ENCODE measurements at regions not wholly inside any gene's neighbourhood (a gene's known extent, or its start where the extent isn't known, plus 50 kb on each side); places are given as distances from the start of the nearest gene placed in this dataset.

DNA sequence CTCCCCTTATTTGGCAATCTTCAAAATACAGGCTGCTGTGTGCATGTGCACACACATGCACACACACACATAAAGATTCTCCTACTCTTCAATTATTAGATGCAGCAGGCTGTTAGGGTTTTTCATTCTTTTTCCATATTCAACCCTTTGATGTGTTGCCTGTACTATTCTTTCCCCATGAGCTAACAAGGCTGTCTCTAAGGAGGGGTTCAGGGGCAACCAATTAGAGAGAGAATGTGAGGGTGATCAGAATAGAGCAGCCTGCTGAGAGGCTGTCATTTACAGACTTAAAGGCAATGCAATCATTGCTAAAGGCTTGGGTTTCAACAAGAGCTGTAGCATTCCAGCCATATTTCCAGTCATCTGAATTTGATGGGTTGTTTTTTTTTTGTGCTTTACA is 467.4 kb upstream of the ID4 start:
- no peak overlapping the region for H2AFZ ChIP-seq (replicated peaks; ENCODE audit: low read length, poor library complexity)
- H3K4ac ChIP-seq (ENCODE audit: low read depth, low read length), result no peak overlapping the region
- ChIA-PET POLR2A (ENCODE audit: unreplicated experiment) (no interaction called here), CTCF (no interaction called here)
- no peak for ATAC-seq (ENCODE audit: low read depth)
- no peak overlapping the region for H4K5ac ChIP-seq (ENCODE audit: low read depth, low read length)
- H2AK9ac ChIP-seq (replicated peaks; ENCODE audit: low read depth, low read length, poor library complexity), result no peak overlapping the region
- H3K79me1 ChIP-seq (ENCODE audit: low read depth in 1 of 2, low read length in 2 of 2), result no peaks in the 10 kb centered on the region
- H3K36me3 ChIP-seq (ENCODE audit: control insufficient read depth, insufficient read depth, low read length), result no peaks in the 10 kb centered on the region
- no peak overlapping the region for H3K23ac ChIP-seq (ENCODE audit: low read depth, low read length)
- no peak overlapping the region for H4K91ac ChIP-seq (ENCODE audit: insufficient read depth, low read depth, low read length)
- intact Hi-C loops (cut with micrococcal nuclease), result no loop called here
- H3K56ac ChIP-seq (ENCODE audit: extremely low read depth, insufficient read depth, low read length), result no peak overlapping the region
- no peak overlapping the region for H2AK5ac ChIP-seq (ENCODE audit: low read depth, low read length)
- no peak overlapping the region for H2BK120ac ChIP-seq (ENCODE audit: low read depth, low read length)
- no peak overlapping the region for H3K4me2 ChIP-seq (ENCODE audit: low read depth, low read length)
- H3K9me1 ChIP-seq (ENCODE audit: insufficient read depth, low read length), result no peaks in the 10 kb centered on the region
- no TSS peak for BruUV-seq (replicated peaks)
- no peak overlapping the region for H3K4me3 ChIP-seq (ENCODE audit: insufficient read depth, low read depth, low read length)
- H3K27me3 ChIP-seq (ENCODE audit: control insufficient read depth, insufficient read depth, low read length), result no peaks in the 10 kb centered on the region
- H3K4me1 ChIP-seq (ENCODE audit: control insufficient read depth, insufficient read depth, low read length), result no peaks in the 10 kb centered on the region
- TF ChIP-seq SMC3 (IDR thresholded peaks at IDR 0.05; ENCODE audit: low read depth, low read length) (no peak), POLR2A (IDR thresholded peaks at IDR 0.05; ENCODE audit: low read depth, low read length) (no peak), MXI1 (IDR thresholded peaks at IDR 0.05; ENCODE audit: borderline replicate concordance, low read depth, low read length) (no peak), RCOR1 (IDR thresholded peaks at IDR 0.05; ENCODE audit: insufficient replicate concordance, low read length) (no peak), CEBPB (IDR thresholded peaks at IDR 0.05; ENCODE audit: low read depth, low read length) (no peak)
- TF ChIP-seq, protein P1, sequence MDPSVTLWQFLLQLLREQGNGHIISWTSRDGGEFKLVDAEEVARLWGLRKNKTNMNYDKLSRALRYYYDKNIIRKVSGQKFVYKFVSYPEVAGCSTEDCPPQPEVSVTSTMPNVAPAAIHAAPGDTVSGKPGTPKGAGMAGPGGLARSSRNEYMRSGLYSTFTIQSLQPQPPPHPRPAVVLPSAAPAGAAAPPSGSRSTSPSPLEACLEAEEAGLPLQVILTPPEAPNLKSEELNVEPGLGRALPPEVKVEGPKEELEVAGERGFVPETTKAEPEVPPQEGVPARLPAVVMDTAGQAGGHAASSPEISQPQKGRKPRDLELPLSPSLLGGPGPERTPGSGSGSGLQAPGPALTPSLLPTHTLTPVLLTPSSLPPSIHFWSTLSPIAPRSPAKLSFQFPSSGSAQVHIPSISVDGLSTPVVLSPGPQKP (IDR thresholded peaks at IDR 0.05; ENCODE audit: borderline replicate concordance, low read depth, low read length), result no peak
- dilution Hi-C loops (cut with HindIII; ENCODE audit: low sequenced_read_pairs, unreplicated experiment), result no loop called here
- no peak overlapping the region for H2BK15ac ChIP-seq (ENCODE audit: low read depth, low read length)
- H4K8ac ChIP-seq (ENCODE audit: low read depth in 2 of 2, low read length in 2 of 2), result no peak overlapping the region
- no peak overlapping the region for H3K18ac ChIP-seq (ENCODE audit: low read depth, low read length)
- no peak overlapping the region for H3K14ac ChIP-seq (replicated peaks; ENCODE audit: low read depth, low read length)
- no peak overlapping the region for H3K27ac ChIP-seq (ENCODE audit: insufficient read depth, low read length)
- in situ Hi-C loops (cut with MboI; ENCODE audit: low sequenced_read_pairs), result no loop called here
- no peak for DNase-seq
- H4K20me1 ChIP-seq (ENCODE audit: insufficient read depth, low read length), result no peaks in the 10 kb centered on the region
- peaks cover 12% of the 10 kb centered on the region for H3K9me3 ChIP-seq (ENCODE audit: control insufficient read depth, insufficient read depth, low read length)
- no peak overlapping the region for H3K9ac ChIP-seq (ENCODE audit: low read depth, low read length)
- no peak overlapping the region for H2BK20ac ChIP-seq (ENCODE audit: low read depth, low read length)
- no peak overlapping the region for H2BK5ac ChIP-seq (ENCODE audit: low read depth, low read length, poor library complexity, severe bottlenecking)

All from IMR-90 (cell line).